Hematopoietic multipotent progenitor cell treated with erythropoietin and hydrocortisone succinate and interleukin-3 and kit ligand, for 4 days (in vitro differentiated cells): ENCODE measurements at regions not wholly inside any gene's neighbourhood (a gene's known extent, or its start where the extent isn't known, plus 50 kb on each side); places are given as distances from the start of the nearest gene placed in this dataset.
"Not testable (repeated sequence)": the region's sequence is repeated elsewhere in the genome, so short reads cannot be mapped to it uniquely, and the experiment has no call there.

Experiments used
- DNase-seq: peaks from one replicate; pipeline ENCODE4 v3.0.0-alpha.2; 2015

DNA sequence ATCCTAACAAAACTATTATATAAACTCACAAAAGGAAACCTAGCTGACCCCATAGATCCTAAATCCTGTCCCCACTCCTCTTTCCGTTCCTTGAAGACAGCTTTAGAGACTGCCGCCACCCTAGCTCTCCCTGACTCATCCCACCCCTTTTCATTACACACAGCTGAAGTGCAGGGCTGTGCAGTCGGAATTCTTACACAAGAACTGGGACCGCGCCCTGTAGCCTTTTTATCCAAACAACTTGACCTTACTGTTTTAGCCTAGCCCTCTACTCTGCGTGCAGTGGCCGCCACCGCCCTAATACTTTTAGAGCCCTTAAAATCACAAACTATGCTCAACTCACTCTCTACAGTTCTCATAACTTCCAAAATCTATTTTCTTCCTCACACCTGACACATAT is 264.0 kb downstream of the SMARCA2 start:
- DNase-seq: not testable (repeated sequence)

DNA sequence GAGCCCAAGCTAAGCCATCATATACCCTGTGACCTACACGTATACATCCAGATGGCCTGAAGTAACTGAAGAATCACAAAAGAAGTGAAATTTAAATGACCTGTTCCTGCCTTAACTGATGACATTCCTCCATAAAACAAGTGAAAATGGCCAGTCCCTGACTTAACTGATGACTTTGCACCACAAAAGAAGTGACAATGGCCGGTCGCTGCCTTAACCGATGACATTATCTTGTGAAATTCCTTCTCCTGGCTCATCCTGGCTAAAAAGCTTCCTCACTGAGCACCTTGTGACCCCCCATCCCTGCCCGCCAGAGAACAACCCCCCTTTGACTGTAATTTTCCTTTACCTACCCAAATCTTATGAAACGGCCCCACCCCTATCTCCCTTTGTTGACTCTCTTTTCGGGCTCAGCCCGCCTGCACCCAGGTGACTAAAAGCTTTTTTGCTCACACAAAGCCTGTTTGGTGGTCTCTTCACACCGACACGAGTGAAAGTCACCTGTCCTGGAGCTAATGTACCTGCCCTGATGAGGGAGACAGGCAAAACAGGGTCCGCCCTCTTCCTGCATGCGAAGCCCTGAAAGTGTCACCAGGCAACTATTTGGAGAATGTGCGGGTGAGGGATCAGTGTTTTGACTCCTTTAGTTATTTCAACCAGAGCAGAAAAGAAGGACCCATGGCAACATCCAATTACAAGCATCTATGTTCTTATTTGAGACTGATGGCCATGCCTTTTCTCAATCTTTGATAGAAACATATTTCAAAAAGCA is 266.1 kb downstream of the SMARCA2 start:
- DNase-seq: no peak

DNA sequence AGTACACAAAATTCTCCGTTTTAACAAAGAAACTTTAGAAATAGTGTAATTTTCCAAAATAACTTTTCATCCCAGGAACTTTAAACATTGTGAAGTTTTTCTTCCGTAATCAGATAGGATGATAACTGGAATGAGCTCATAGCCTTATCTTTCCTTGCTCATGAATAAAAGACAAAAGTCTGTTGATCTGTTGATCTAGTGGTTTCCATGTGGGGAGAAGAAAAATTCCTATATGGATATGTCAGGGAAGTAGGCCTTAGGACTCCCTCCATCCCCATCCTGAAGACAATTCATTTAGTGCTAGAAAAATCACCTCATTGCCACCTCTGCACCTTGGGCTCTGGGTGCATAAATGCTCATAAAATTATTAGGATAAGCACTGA is 266.6 kb downstream of the SMARCA2 start:
- DNase-seq: no peak

DNA sequence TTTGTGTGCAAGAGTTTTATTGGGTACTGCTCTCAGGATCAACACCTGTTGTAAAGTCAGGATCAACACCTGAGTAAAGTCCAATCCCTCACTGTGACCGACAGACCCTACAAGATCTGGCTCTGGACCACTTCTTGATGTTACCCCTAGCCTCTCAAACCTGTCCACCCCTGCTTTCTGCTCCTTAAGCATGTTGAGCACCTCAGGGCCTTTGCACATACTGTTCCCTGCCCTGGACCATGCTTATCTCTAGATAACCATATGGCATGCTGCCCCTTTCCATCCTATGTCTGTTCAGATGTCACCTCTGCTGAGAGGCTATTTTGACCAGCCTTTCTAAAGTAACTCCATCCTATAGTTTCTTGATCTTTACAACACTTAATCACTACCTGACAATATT is 269.6 kb downstream of the SMARCA2 start:
- no peak for DNase-seq

DNA sequence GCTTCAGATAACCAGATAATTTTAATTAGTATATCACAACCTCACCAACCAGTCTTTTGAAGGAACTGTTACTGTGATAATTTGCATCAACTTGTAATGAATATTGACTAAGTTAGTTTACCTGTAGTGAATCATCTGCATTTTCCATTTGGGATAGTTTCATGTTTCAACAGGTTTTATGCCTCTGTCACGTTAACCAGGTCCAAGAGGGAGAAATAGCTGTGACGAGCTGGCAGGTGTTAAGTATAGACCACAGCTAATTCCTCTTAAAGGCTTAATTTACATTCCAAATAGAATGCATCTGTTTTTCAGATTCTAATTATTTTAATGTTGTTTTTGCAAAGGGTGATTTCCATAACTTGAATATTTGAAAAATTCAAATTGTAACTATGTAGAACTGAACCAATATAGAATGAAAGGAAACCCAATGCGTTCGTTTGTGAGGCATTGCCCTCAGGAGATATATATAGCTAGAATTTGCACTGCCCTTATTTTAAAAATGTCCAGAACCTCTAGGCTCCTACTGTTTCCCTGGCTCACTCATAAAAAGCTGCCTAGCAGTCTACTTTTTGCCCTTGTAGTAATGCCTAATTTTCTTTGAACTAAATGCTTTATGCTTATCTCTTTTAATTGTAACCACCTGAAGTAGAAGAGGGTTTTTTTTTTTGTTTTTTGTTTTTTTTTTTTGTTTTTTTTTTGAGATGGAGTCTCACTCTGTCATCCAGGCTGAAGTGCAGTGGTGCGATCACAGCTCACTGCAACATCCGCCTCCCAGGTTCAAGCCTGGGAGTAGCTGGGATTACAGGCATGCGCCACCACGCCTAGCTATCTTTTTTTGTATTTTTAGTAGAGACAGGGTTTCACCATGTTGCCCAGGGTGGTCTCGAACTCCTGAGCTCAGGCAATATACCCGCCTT is 270.5 kb downstream of the SMARCA2 start:
- DNase-seq: no peak

DNA sequence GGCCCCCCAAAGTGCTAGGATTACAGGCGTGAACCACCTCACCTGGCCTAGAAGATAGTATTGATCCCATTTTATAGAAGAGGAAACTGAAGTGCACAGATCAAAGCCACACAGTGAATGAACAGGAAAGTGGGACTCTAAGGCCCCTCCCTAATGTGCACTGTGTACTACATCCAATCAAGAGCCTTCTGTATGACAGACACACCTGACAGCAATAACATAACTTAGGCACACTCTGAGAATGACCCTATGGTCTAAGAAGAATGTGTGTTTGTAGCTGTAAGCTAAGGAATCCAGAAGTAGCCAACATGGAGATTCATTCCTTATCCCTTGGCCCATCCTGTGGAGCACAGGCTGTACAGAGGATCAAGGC is 271.2 kb downstream of the SMARCA2 start:
- no peak for DNase-seq

DNA sequence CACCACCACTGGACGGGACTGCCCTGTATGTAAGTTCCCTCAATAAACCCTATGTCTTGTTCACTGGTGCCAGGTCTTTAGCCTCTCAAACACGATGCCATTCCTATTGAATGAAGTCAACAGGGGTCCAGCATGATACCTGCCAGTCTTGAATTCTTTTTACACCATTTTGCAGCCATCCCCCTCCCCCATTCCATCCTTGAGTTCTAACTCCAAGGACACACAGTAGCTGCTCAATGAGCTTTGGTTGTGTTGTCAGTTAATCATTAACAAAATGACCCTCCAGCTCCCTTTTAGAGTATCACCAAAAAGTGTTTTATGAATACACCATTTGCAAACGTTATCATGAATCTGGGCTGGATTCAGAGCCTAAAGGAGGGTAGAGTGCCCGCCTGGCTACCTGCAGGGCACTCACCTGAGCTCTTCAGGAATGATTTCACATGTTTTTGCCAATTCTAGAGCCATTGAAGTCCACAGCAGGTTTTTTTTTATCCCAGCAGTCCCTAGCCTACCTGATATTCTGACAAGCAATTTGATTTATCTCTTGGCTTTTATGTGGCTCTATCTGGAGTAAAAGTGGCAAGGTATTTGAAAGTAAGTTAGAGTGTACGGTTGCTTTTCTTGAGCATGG is 271.8 kb downstream of the SMARCA2 start:
- DNase-seq: no peak

DNA sequence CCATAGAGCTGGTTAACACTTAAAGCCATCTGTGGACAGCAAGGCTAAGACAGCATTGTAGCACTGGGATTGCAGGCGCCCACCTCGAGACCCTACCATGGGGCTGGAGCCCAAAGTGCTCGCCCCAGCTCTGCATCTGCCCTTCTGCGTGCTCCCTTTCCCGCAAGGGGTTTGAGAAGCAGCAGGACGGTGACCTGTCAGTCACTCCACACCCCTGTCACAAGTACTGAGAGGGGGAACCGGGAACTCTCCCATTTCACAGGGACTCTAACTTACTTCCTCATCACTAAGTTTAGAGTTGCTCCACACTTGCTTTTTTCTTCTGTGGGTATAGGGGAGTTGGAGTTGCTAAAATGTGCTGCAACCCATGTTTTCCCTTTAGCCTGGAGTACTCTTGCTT is 273.2 kb downstream of the SMARCA2 start:
- no peak for DNase-seq

DNA sequence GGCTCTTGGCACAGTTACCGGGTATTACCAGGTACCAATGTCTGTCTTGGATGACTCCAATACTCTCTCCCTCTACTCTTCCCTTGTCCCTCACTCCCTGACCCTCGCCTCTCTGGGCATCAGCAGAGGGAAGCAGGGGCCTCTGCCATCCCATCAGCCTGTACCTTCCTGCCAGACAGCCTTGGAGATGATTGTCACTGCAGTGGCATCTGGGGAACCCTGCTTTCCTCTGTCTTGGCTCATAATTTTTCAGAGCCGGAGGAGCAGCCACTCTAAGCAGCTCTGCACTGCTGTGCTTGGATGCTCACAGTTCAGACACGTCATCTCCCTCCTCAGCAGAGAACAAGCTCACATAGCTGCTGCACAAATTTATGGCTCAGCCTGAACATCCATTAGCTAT is 274.1 kb downstream of the SMARCA2 start:
- no peak for DNase-seq

DNA sequence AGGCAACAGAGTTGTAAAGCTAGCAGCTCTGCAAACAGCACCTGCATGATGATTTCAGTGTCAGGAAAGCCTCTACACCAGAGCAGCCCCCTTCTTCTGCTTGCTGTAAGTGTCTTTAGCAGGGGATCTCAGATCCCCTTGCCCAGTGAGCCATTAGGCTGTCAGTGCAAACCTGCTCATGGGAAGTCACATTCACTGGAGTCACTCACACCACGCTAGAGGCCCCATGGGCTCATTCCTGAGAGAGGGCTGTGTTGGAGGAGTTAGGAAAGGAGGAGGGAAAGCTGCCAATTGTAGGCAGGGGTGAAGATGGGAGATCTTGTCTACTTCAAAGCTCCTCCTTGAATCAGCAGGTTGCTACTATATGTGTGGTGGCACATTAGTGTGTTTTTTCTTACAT is 275.2 kb downstream of the SMARCA2 start:
- no peak for DNase-seq

DNA sequence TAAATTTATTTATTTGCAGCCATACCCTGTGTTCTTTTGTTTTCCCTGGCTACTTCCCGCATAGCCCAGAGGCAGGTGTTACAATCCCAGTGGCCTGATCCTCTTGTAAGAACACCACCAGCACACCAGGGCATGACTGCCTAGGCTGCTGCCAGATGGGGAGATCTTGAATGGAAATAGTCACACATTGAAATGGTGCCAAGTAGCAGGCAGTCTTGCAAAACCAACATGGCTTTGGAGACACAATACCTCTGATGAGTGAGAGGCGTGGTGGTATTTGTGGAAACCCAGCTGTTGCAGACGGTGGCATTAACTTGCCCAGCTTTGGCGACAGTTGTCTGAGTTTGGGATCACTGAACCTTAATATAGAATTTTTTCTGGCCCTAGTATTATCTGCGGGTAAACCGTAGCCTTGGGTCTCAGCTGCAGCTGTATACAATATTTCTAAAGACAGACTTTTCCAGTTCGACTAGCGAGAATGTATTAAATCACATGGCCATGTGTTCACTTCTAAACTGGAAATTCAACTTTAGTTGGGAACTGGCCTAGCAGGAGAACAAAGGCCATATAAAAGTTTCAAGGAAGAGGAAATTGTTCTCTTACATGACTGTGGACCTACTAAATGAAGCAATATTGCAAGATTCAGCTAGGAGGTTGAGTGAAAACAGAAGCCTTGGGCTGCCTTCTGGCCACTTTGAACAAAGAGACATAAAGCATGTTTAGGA is 277.0 kb downstream of the SMARCA2 start:
- DNase-seq: no peak

DNA sequence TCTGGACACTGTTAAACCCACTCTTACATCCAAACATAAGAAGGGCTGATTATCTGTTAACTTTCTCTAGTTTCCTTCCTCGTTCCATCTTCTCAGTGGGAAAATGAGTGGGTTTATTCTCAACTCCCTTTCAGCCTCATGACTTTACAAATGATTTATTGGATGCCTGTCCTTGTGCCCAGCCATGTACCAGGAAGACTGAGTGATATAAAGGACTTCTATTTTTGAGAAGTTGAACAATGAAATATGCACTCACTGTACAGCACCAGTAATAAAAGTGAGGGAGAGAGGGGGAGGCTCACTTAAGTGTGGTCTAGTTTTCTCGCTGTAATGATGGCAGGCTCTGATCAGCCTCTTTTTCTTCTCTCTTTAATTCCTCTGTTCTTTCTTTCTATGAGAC is 277.6 kb downstream of the SMARCA2 start:
- no peak for DNase-seq

DNA sequence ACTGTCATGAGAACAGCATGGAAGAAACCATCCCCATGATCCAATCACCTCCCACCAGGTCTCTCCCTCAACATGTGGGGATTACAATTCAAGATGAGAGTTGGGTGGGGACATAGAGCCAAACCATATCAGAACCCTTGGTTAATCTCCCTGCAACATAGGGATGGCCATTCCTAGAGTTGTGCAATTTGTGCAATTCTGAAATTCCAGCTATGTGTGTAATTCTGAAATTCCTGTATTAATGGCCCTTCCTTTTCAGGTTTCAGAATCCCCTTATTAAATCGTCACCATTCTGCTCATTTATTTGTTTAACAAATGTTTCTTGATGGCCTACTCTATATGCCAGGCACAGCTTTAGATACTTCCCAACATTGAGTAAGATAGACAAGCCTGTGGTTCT is 282.6 kb downstream of the SMARCA2 start:
- DNase-seq: no peak

DNA sequence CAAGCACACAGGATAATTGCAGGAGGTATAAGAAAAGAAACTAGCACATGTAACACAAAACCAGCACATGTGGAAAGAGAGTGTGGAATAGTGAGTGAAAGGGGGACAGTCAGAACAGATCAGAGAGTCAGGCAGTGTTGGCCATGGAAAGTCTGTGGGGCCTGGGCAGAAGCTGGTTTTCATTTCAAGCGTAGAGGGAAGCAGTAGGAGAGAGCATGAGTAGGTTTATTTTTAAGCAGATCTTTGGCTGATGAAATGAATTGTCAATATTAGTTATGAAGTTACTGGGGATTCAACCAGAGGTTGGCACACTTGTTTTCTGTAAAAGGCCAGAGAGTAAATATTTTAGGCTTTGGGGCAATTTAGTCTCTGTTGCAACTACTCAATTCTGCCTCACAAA is 283.1 kb downstream of the SMARCA2 start:
- no peak for DNase-seq

DNA sequence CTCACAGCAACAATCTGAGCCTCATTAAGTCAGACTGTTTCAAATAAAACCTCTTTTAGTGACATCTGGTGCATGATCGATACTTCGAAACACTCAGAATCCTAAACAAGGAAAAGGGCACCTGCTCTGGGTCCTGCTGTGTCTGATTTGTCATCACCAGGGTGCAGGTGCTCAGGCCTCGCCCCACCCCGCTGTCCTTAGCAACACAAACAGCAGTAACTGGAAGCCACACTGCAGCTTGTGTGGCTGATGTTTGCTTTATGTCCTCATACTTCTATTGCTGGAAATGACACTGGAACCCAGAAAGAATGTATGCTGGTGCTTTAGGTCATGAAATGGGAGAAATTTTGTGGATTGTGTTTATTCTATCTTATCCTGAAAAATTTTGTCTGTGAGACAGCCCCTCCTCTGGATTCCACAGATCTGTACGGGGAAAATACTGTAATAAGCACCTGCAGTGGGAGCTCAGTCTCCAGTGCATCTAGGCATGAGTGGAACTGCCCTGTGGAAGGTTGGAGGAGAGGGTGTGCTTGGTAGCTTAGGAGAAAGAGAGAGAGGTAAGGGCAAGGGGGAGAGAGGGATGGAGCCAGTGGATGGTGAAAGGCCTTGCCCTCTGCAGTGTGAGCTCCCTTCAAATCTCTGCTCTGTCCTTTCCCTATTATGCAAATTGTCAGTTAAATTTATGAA is 284.2 kb downstream of the SMARCA2 start:
- no peak for DNase-seq

DNA sequence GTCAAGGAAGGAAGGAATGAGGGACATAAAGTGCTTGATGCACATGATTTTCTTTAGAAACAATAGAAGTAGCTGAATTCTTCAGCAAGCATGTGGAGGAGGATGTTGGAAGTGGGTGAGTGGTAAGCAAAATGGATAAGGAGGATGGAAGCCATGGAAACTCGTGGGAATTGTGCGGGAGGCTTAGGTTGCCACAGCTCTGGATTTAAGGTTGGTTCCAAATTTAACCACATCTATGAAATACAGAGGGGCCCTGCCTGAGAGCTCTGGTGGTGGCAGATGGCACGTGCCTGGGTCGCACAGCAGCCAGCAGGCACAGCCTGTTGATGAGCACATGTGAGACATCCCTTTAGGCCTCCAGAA is 284.7 kb downstream of the SMARCA2 start:
- no peak for DNase-seq

DNA sequence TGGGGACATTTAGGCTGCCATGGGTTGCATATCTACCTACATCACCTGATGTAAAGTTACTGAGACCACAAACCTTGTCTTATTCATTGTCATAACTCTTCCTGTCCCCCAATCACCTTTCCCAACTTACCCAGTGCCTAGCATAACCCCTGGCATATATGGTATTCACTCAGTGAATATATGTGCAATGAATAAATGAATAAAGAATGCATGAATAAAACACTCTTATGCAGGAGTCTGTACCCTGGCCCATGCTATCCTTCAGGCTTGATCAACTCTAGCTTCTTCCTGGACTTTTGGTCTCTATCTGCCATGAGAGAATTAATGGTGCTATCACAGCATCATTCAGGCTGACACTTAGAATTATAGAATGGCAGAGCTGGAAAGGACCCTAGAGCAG is 285.2 kb downstream of the SMARCA2 start:
- DNase-seq: no peak

DNA sequence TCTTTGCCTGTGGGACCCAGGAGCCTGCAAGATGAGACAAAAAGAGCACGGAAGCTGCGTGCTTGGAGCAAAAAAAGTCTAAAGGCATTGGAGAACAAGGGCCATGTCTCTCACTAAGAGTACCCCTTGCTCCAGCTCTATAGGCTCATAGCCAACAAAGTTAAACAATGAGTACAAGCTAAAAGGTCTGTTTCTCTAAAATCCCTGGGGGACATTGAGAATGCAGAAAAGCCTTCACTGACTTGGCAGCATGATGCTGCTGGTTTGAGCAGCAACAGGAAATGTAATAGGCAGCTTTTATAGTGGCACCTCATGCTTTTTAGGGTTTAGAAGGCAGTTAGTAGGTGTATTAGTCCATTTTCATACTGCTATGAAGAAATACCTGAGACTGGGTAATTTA is 287.5 kb downstream of the SMARCA2 start:
- DNase-seq: no peak

DNA sequence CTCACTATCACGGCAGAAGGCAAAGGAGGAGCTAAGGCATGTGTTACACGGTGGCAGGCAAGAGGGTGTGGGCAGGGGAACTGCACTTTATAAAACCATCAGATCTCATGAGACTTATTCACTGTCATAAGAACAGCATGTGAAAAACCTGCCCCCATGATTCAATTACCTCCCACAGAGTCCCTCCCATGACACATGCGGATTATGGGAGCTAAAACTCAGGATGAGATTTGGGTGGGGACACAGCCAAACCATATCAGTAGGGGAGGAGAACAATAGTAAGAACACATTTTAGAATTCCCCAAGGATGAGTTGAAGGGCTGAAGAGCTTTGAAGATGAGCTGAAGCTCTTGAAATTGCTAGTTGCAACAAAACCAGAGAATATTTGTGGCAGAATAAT is 287.9 kb downstream of the SMARCA2 start:
- DNase-seq: no peak

DNA sequence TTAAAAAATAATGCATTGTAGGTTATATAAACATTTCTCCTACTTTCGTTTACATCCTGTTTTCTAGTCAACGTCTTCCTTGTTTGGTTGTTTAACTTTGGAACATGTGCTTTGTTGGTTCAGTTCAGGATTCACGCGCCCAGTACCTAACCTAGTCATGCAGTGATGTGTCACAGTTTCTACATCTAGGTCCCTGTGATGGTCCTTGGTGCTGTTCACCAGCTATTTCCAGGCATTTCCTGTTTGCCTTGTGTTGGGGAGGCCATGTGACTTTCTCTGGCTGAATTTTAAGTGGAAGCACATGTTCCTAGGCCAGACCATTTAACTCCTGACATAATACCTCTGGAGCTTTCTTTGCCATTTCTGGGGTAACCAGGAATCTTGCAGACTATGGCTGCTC is 292.3 kb downstream of the SMARCA2 start:
- no peak for DNase-seq

DNA sequence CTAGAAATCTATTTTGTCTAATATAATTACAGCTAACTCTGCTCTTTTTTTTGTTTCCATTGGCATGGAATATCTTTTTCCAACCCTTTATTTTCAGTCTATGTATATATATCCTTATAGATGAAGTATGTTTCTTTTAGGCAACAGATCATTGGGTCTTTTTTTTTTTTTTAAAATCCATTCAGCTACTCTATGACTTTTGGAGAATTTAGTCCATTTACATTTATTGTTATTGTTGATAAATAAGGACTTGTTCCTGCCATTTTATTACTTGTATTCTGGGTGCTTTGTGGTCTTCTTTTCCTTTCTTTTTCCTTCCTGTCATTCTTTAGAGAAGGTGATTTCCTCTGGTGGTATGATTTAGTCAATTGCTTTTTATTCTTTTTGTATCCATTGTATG is 296.8 kb downstream of the SMARCA2 start:
- no peak for DNase-seq

DNA sequence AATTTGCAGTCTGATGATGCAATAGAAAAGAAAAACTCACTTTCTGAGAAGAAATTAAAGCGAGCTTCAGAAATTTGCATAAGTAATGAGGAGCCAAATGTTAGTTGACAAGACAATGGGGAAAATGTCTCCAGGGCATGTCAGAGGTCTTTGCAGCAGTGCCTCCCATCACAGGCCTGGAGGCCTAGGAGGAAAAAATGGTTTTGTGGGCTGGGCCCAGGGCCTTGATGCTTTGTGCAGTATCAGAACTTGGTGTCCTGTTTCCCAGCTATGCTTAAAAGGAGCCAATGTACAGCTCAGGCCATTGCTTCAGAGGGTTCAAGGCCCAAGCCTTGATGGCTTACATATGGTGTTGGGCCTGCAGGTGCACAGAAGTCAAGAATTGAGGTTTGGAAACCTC is 298.4 kb downstream of the SMARCA2 start:
- DNase-seq: no peak

DNA sequence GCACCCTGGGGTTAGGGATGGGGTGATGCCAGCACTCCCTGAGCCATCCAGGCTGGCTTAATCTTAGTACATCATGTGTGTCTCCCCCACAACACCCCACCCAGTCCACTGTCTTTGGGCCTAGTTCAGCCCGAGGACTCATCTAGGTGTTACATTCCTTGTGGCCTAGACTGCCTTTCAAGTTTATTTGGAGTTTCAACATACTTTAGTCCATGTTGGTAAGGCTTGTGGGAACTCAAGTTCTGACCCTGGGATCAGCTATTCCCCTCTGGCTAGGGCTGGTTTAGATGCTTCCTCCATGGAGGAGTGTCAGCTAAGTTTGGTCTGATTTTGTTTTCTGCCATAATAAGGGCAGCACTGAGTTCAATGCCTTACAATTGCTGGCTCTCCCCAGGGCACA is 302.4 kb downstream of the SMARCA2 start:
- no peak for DNase-seq
